Keratinocyte (primary cell): ENCODE measurements at regions not wholly inside any gene's neighbourhood (a gene's known extent, or its start where the extent isn't known, plus 50 kb on each side); places are given as distances from the start of the nearest gene placed in this dataset.

ENCODE experiments used
- DNase-seq: peaks from one replicate; pipeline ENCODE4 v3.0.0-alpha.2; 2011; ENCODE audit warnings: low read depth, missing footprints, low spot score
- FAIRE-seq: peaks from 2 replicates; lab custom pipeline; 2011; peaks lifted over from hg19 to GRCh38; lab: Jason Lieb, UNC
- H2AFZ ChIP-seq: 2 replicates; pipeline ENCODE4 v1.6.0; 2012; ENCODE audit warnings: low read length, control low read depth, inconsistent platforms; ENCODE audit not compliant: control insufficient read depth
- H3K27ac ChIP-seq: 2 replicates; pipeline ENCODE4 v1.5.1; 2011; ENCODE audit warnings: low read length; ENCODE audit not compliant: control insufficient read depth, insufficient read depth
- H3K27me3 ChIP-seq: 3 replicates; pipeline ENCODE4 v1.6.0; 2011; ENCODE audit warnings: low read length; ENCODE audit not compliant: control insufficient read depth, insufficient read depth; ENCODE audit errors: extremely low read depth
- H3K36me3 ChIP-seq, 2 experiments: 2 replicates in 1 of 2; 3 replicates in 1 of 2; pipeline ENCODE4 v1.5.1; 2011; ENCODE audit warnings: low read length in 2 of 2, mild to moderate bottlenecking in 1 of 2; ENCODE audit not compliant: control insufficient read depth in 2 of 2, insufficient read depth in 2 of 2; ENCODE audit errors: extremely low read depth in 1 of 2
- H3K4me1 ChIP-seq: 3 replicates; pipeline ENCODE4 v1.5.1; 2011; ENCODE audit warnings: low read length; ENCODE audit not compliant: control insufficient read depth, insufficient read depth; ENCODE audit errors: extremely low read depth
- H3K4me2 ChIP-seq: 3 replicates; pipeline ENCODE4 v1.6.0; 2011; ENCODE audit warnings: low read depth, low read length; ENCODE audit not compliant: control insufficient read depth, insufficient read depth; ENCODE audit errors: extremely low read depth
- H3K4me3 ChIP-seq, 3 experiments: fragments of 200-600 bp in 1 of 3; sonication (generic) in 1 of 3; 2 replicates in 2 of 3; 3 replicates in 1 of 3; pipeline ENCODE4 v1.5.1; 2011 to 2016; ENCODE audit warnings: low read length in 3 of 3, mild to moderate bottlenecking in 3 of 3, control low read depth in 2 of 3, inconsistent platforms in 1 of 3, low read depth in 1 of 3, mixed read lengths in 1 of 3, mixed run types in 1 of 3, moderate library complexity in 1 of 3; ENCODE audit not compliant: control insufficient read depth in 2 of 3, insufficient read depth in 2 of 3; ENCODE audit errors: extremely low read depth in 1 of 3
- H3K79me2 ChIP-seq: 2 replicates; pipeline ENCODE4 v1.6.0; 2012; ENCODE audit warnings: low read length; ENCODE audit not compliant: control insufficient read depth, insufficient read depth
- H3K9ac ChIP-seq: 3 replicates; pipeline ENCODE4 v1.6.0; 2011; ENCODE audit warnings: low read length; ENCODE audit not compliant: control insufficient read depth, insufficient read depth; ENCODE audit errors: extremely low read depth
- H3K9me1 ChIP-seq: 3 replicates; pipeline ENCODE4 v1.6.0; 2011; ENCODE audit warnings: low read length; ENCODE audit not compliant: control insufficient read depth, insufficient read depth; ENCODE audit errors: extremely low read depth
- H3K9me3 ChIP-seq: 2 replicates; pipeline ENCODE4 v1.5.1; 2012; ENCODE audit warnings: low read depth, low read length; ENCODE audit not compliant: control insufficient read depth
- H4K20me1 ChIP-seq: 3 replicates; pipeline ENCODE4 v1.6.0; 2011; ENCODE audit warnings: low read length; ENCODE audit not compliant: control insufficient read depth, insufficient read depth; ENCODE audit errors: extremely low read depth
- EZH2 ChIP-seq: IDR thresholded peaks from one replicate; pipeline ENCODE4 v1.6.1; 2012; ENCODE audit warnings: inconsistent platforms, mild to moderate bottlenecking, low read length, moderate library complexity
- dilution Hi-C: fragments of 300-500 bp; cut with MboI; formaldehyde crosslinking; loops from one replicate; pipeline ENCODE4 v1.7.0; 2020; ENCODE audit warnings: low sequenced_read_pairs; ENCODE audit not compliant: extremely low pct_ligation_motif_present
- TF ChIP-seq, protein P1 (sequence below), 3 experiments: IDR thresholded peaks in 1 of 3; conservative IDR thresholded peaks in 1 of 3; optimal IDR thresholded peaks in 1 of 3; 2 replicates in 2 of 3; 3 replicates in 1 of 3; pipeline versions ENCODE3 to v1.5.1; 2011; ENCODE audit warnings: low read length in 3 of 3, mild to moderate bottlenecking in 3 of 3, moderate library complexity in 2 of 3, control low read depth in 1 of 3, inconsistent platforms in 1 of 3; ENCODE audit not compliant: insufficient read depth in 2 of 3; ENCODE audit errors: extremely low read depth in 1 of 3

DNA sequence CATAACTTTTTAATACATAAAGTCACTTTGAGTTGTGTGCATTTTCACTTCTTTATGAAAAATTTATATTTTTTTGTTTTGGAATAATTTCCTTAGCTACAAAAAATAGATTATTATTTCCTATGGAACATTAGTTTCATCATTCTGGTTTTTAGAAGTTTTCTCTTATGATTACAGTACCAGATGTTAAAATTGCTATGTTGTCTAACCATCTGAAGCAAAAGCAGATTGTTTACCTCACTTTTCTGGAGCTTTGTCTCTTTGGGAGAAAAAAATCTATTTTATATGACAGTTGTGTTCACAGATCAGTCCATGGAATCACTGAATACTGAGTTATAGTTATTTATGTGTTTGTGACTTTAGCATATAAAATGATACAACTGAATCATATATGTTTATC lies 708.9 kb upstream of the RIOK2 start:
- dilution Hi-C loops = no loop called here
- no peaks in the 10 kb centered on the region for H4K20me1 ChIP-seq
- no peak for FAIRE-seq

DNA sequence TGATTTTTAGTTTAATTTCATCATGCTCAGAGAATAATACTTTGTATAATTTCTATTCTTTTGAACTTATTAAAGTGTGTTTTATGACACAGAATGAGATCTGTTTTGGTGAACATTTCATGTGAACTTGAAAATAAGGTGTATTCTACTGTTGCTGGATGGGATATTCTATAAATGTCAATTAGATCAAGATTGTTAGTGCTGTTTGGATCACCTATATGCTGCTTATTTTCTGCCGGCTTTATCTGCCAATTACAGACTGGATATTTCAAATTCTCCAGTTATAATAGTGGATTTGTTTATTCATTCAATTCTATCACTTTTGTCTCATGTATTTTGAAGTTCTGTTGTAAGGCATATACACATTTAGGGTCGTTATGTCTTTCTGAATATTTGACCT lies 720.7 kb upstream of the RIOK2 start:
- TF ChIP-seq, protein P1, sequence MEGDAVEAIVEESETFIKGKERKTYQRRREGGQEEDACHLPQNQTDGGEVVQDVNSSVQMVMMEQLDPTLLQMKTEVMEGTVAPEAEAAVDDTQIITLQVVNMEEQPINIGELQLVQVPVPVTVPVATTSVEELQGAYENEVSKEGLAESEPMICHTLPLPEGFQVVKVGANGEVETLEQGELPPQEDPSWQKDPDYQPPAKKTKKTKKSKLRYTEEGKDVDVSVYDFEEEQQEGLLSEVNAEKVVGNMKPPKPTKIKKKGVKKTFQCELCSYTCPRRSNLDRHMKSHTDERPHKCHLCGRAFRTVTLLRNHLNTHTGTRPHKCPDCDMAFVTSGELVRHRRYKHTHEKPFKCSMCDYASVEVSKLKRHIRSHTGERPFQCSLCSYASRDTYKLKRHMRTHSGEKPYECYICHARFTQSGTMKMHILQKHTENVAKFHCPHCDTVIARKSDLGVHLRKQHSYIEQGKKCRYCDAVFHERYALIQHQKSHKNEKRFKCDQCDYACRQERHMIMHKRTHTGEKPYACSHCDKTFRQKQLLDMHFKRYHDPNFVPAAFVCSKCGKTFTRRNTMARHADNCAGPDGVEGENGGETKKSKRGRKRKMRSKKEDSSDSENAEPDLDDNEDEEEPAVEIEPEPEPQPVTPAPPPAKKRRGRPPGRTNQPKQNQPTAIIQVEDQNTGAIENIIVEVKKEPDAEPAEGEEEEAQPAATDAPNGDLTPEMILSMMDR (optimal IDR thresholded peaks at IDR 0.05 in 1 of 3, IDR thresholded peaks at IDR 0.05 in 1 of 3, conservative IDR thresholded peaks at IDR 0.05 in 1 of 3; ENCODE audit: extremely low read depth in 1 of 3, insufficient read depth in 2 of 3, low read length in 3 of 3) = no peak
- no peak for TF ChIP-seq EZH2
- FAIRE-seq (no peak), DNase-seq (no peak)
- Histone ChIP-seq H3K36me3 (no peaks in the 10 kb centered on the region), H3K27ac (no peak overlapping the region), H4K20me1 (no peaks in the 10 kb centered on the region), H3K9ac (no peak overlapping the region), H2AFZ (no peak overlapping the region), H3K4me3 (no peak overlapping the region), H3K4me1 (no peaks in the 10 kb centered on the region), H3K9me1 (no peaks in the 10 kb centered on the region), H3K27me3 (no peaks in the 10 kb centered on the region), H3K79me2 (no peaks in the 10 kb centered on the region), H3K9me3 (peaks cover 2% of the 10 kb centered on the region), H3K4me2 (no peak overlapping the region)
- dilution Hi-C loops = no loop called here

More for the DNA sequence above, 708.9 kb upstream of the RIOK2 start:
- TF ChIP-seq, protein P1 (optimal IDR thresholded peaks at IDR 0.05 in 1 of 3, IDR thresholded peaks at IDR 0.05 in 1 of 3, conservative IDR thresholded peaks at IDR 0.05 in 1 of 3; ENCODE audit: extremely low read depth in 1 of 3, insufficient read depth in 2 of 3, low read length in 3 of 3) = no peak
- no peak for TF ChIP-seq EZH2
- no peak overlapping the region for H3K4me2 ChIP-seq
- no peak overlapping the region for H2AFZ ChIP-seq
- no peaks in the 10 kb centered on the region for H3K79me2 ChIP-seq
- no peaks in the 10 kb centered on the region for H3K4me1 ChIP-seq
- H3K36me3 ChIP-seq = no peaks in the 10 kb centered on the region
- H3K9ac ChIP-seq = no peak overlapping the region
- no peak for DNase-seq
- H3K27me3 ChIP-seq = no peaks in the 10 kb centered on the region
- no peaks in the 10 kb centered on the region for H3K9me1 ChIP-seq
- H3K4me3 ChIP-seq = no peak overlapping the region
- no peak overlapping the region for H3K27ac ChIP-seq
- H3K9me3 ChIP-seq = no peaks in the 10 kb centered on the region
